Esophagus squamous epithelium (tissue), 5 donors: ENCODE measurements at regions not wholly inside any gene's neighbourhood (a gene's known extent, or its start where the extent isn't known, plus 50 kb on each side); places are given as distances from the start of the nearest gene placed in this dataset.

Experiments used
- DNase-seq: peaks from one replicate; lab custom pipeline; 2025; lab: John Stamatoyannopoulos, UW
- H3K27ac ChIP-seq, 4 donors: fragments of 200-600 bp; sonication (generic); one replicate each; pipeline ENCODE4 v1.5.1; 2016 to 2019; ENCODE audit warnings: mild to moderate bottlenecking in 1 of 4
- H3K27me3 ChIP-seq, 4 donors: fragments of 200-600 bp; sonication (generic); 1 replicate in 3 of 4; 2 replicates in 1 of 4; pipeline versions ENCODE4 v1.5.1 to v1.6.0; 2017 to 2021; ENCODE audit warnings: antibody characterized with exemption in 1 of 4
- H3K36me3 ChIP-seq, 3 donors: fragments of 200-600 bp; sonication (generic); one replicate each; pipeline ENCODE4 v1.5.1; 2016 to 2019
- H3K4me1 ChIP-seq, 3 donors: fragments of 200-600 bp; sonication (generic); one replicate each; pipeline ENCODE4 v1.5.1; 2017 to 2019
- H3K4me3 ChIP-seq, 4 donors: fragments of 200-600 bp; sonication (generic); 1 replicate in 3 of 4; 2 replicates in 1 of 4; pipeline ENCODE4 v1.5.1; 2016 to 2019; ENCODE audit warnings: mild to moderate bottlenecking in 2 of 4, moderate library complexity in 1 of 4
- H3K9me3 ChIP-seq, 3 donors: fragments of 200-600 bp; sonication (generic); one replicate each; pipeline ENCODE4 v1.5.1; 2016 to 2019
- CTCF ChIP-seq, 6 experiments: fragments of 450-650 bp in 4 of 6; fragments of 200-600 bp in 2 of 6; sonication (generic) in 2 of 6; IDR thresholded peaks; one replicate each; pipeline ENCODE4 v1.5.1; 2016 to 2019; ENCODE audit warnings: antibody characterized with exemption in 6 of 6, mild to moderate bottlenecking in 4 of 6, moderate library complexity in 4 of 6
- POLR2A ChIP-seq, 4 donors: fragments of 450-650 bp; IDR thresholded peaks; one replicate each; pipeline ENCODE4 v1.6.1; 2017; ENCODE audit warnings: antibody characterized with exemption in 4 of 4, mild to moderate bottlenecking in 4 of 4, moderate library complexity in 3 of 4
- WGBS, 2 donors: methylation state at CpG; one replicate each; pipeline ENCODE4 v1.1.5; 2018; 5-methylcytosine and 5-hydroxymethylcytosine counted together
- intact Hi-C: fragments of 100-400 bp; cut with DNase I; formaldehyde crosslinking; loops from one replicate; pipeline ENCODE4 v1.15.0; 2022
- donor health status: DM: yes; HTN: yes; CAD: no.

DNA sequence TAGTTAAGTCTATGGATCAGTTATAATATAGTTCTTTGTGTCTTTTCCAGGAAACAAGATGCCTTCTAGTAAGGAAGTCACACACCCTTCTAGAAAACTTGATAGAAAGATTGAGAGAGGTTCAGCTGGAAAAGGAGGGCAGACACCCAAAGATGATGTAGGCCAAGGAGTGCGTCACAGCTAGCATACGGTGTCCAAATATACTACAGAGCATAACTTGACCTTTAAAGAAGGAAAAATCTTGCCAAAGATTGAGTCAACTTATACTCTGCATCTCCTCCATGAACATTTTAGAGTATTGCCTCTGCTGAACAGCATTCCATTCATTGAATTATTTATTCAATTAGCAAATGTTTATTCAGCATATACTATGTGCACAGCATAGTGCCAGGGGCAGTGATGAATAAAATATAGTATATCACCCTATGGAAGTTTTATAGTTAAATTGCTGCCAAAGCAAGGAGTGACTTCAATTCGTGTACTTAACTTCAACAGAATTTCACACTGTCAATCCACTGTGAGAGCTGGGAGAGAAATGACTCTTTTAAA, 51.9 kb upstream of the SLC6A14 start:
- intact Hi-C loops, result no loop called here
- 29 to 43% methylated on average over 3 of the region's 3 CpGs for WGBS, 2 donors
- no peak for DNase-seq
- TF ChIP-seq POLR2A (IDR thresholded peaks at IDR 0.05), result no peak
- no peak for TF ChIP-seq CTCF (IDR thresholded peaks at IDR 0.05)
- H3K36me3 ChIP-seq, result no peaks in the 10 kb centered on the region
- H3K27me3 ChIP-seq, result no peaks in the 10 kb centered on the region
- no peak overlapping the region for H3K27ac ChIP-seq
- H3K4me1 ChIP-seq, result peaks cover 0 to 8% (median 0%) of the 10 kb centered on the region in 3 donors
- no peaks in the 10 kb centered on the region for H3K9me3 ChIP-seq
- H3K4me3 ChIP-seq, result no peak overlapping the region
